HCT116 (cell line): ENCODE measurements at regions not wholly inside any gene's neighbourhood (a gene's known extent, or its start where the extent isn't known, plus 50 kb on each side); places are given as distances from the start of the nearest gene placed in this dataset.

Experiments used
- ATAC-seq: fragments of 200-7000 bp; cut with Tn5 transposase; 2 replicates; pipeline ENCODE4 v1.9.1; 2020; ENCODE audit warnings: mild to moderate bottlenecking, moderate library complexity
- BruUV-seq: library from RNA; stranded (reverse); fragments of 400-500 nt; replicated peaks from 2 replicates; lab custom pipeline; 2021; lab: Mats Ljungman, UMichigan
- CTCF ChIA-PET: fragments of 300-600 bp; sonication (Branson Sonifier 250); formaldehyde crosslinking; loops from one replicate; lab custom pipeline; 2021; ENCODE audit warnings: antibody characterized with exemption; lab: Charles Lee
- POLR2A ChIA-PET: fragments of 300-600, 350-600 bp; sonication (Branson Sonifier 250); formaldehyde crosslinking; loops from one replicate; lab custom pipeline; 2021; ENCODE audit warnings: antibody characterized with exemption; lab: Charles Lee
- RAD21 ChIA-PET, 2 experiments: fragments of 300-600 bp; sonication (Branson Sonifier 250); formaldehyde crosslinking; loops; one replicate each; lab custom pipeline; 2023; ENCODE audit warnings: low total read pairs in 2 of 2; ENCODE audit not compliant: uncharacterized antibody in 2 of 2, unreplicated experiment in 2 of 2, low non-redundant PET in 1 of 2; lab: Charles Lee
- DNase-seq: peaks from one replicate; pipeline ENCODE4 v3.0.0-alpha.2; 2010; ENCODE audit warnings: low read depth, low spot score
- H2AFZ ChIP-seq: fragments of 200-600 bp; shearing (Covaris generic), sonication (generic); 2 replicates; pipeline ENCODE4 v1.6.1; 2017; ENCODE audit warnings: low read depth, mixed run types, mixed read lengths, antibody characterized with exemption, low read length; ENCODE audit not compliant: poor library complexity, severe bottlenecking
- H3K27ac ChIP-seq: 2 replicates; pipeline ENCODE4 v1.5.1; 2012; ENCODE audit warnings: low read depth, low read length
- H3K27me3 ChIP-seq: fragments of 200-600 bp; sonication (generic); 2 replicates; pipeline ENCODE4 v1.6.1; 2016; ENCODE audit warnings: mixed run types, low read length, mixed read lengths; ENCODE audit not compliant: insufficient read depth
- H3K36me3 ChIP-seq, 2 experiments: fragments of 200-500 bp in 1 of 2; fragments of 200-600 bp in 1 of 2; sonication (Bioruptor generic) in 1 of 2; sonication (generic) in 1 of 2; 2 replicates each; pipeline versions ENCODE4 v1.5.1 to v1.6.1; 2014 to 2016; ENCODE audit warnings: low read length in 2 of 2, inconsistent platforms in 1 of 2, mixed read lengths in 1 of 2, mixed run types in 1 of 2; ENCODE audit not compliant: insufficient read depth in 2 of 2, control insufficient read depth in 1 of 2
- H3K4me1 ChIP-seq, 2 experiments: fragments of 200-600 bp in 1 of 2; sonication (generic) in 1 of 2; 2 replicates each; pipeline versions ENCODE4 v1.5.1 to v1.6.1; 2012 to 2017; ENCODE audit warnings: low read length in 2 of 2, inconsistent platforms in 1 of 2, mild to moderate bottlenecking in 1 of 2, mixed read lengths in 1 of 2, mixed run types in 1 of 2, moderate library complexity in 1 of 2; ENCODE audit not compliant: insufficient read depth in 2 of 2, control insufficient read depth in 1 of 2
- H3K4me2 ChIP-seq: fragments of 200-600 bp; sonication (generic); 2 replicates; pipeline ENCODE4 v1.6.1; 2017; ENCODE audit warnings: mixed run types, low read length, mixed read lengths
- H3K4me3 ChIP-seq, 2 experiments: fragments of 200-600 bp in 1 of 2; sonication (generic) in 1 of 2; replicated peaks in 1 of 2; 2 replicates each; pipeline ENCODE4 v1.5.1; 2011 to 2016; ENCODE audit warnings: low read length in 2 of 2, control low read depth in 1 of 2, low read depth in 1 of 2, mild to moderate bottlenecking in 1 of 2, mixed read lengths in 1 of 2, mixed run types in 1 of 2
- H3K79me2 ChIP-seq: fragments of 200-600 bp; sonication (generic); 2 replicates; pipeline ENCODE4 v1.6.1; 2017; ENCODE audit warnings: mild to moderate bottlenecking, mixed run types, low read length, moderate library complexity, mixed read lengths; ENCODE audit not compliant: insufficient read depth
- H3K9ac ChIP-seq: fragments of 200-600 bp; sonication (generic); 2 replicates; pipeline ENCODE4 v1.6.1; 2016; ENCODE audit warnings: low read length, mixed read lengths
- H3K9me2 ChIP-seq: fragments of 200-600 bp; sonication (generic), shearing (Covaris generic); 2 replicates; pipeline ENCODE4 v1.6.1; 2017; ENCODE audit warnings: mixed run types, mild to moderate bottlenecking, moderate library complexity; ENCODE audit not compliant: insufficient read depth
- H3K9me3 ChIP-seq, 2 experiments: fragments of 200-500 bp in 1 of 2; fragments of 200-600 bp in 1 of 2; sonication (Bioruptor generic) in 1 of 2; sonication (generic) in 1 of 2; 2 replicates each; pipeline ENCODE4 v1.6.1; 2014 to 2017; ENCODE audit warnings: low read length in 2 of 2, mixed read lengths in 2 of 2, inconsistent platforms in 1 of 2, low read depth in 1 of 2, mild to moderate bottlenecking in 1 of 2, mixed run types in 1 of 2, moderate library complexity in 1 of 2; ENCODE audit not compliant: control insufficient read depth in 1 of 2, insufficient read depth in 1 of 2
- H4K20me1 ChIP-seq: fragments of 200-600 bp; sonication (generic), shearing (Covaris generic); 2 replicates; pipeline ENCODE4 v1.6.1; 2017; ENCODE audit warnings: mixed run types, mild to moderate bottlenecking, moderate library complexity; ENCODE audit not compliant: insufficient read depth
- EGR1 ChIP-seq: IDR thresholded peaks from 2 replicates; pipeline ENCODE4 v1.6.1; 2012; ENCODE audit warnings: low read depth
- EZH2phosphoT487 ChIP-seq: fragments of 200-600 bp; IDR thresholded peaks from 2 replicates; pipeline ENCODE4 v1.6.1; 2018; ENCODE audit warnings: antibody characterized with exemption, borderline replicate concordance
- FOSL1 ChIP-seq: IDR thresholded peaks from 2 replicates; pipeline ENCODE4 v1.6.1; 2012; ENCODE audit warnings: low read depth
- JUND ChIP-seq: IDR thresholded peaks from 2 replicates; pipeline ENCODE4 v1.6.1; 2012
- POLR2A ChIP-seq: IDR thresholded peaks from 2 replicates; pipeline ENCODE4 v1.7.0; 2011; ENCODE audit warnings: borderline replicate concordance; ENCODE audit not compliant: insufficient read depth, insufficient read length; ENCODE audit errors: extremely low read depth
- POLR2AphosphoS5 ChIP-seq: IDR thresholded peaks from 2 replicates; pipeline ENCODE4 v1.6.1; 2011; ENCODE audit warnings: mild to moderate bottlenecking, low read depth, low read length, moderate library complexity
- RAD21 ChIP-seq: IDR thresholded peaks from 2 replicates; pipeline ENCODE4 v1.6.1; 2012; ENCODE audit warnings: low read depth, mild to moderate bottlenecking
- SIN3A ChIP-seq: IDR thresholded peaks from 2 replicates; pipeline ENCODE4 v1.6.1; 2012; ENCODE audit warnings: low read depth
- SRF ChIP-seq: IDR thresholded peaks from 2 replicates; pipeline ENCODE4 v1.6.1; 2012; ENCODE audit warnings: low read depth
- YY1 ChIP-seq: IDR thresholded peaks from 2 replicates; pipeline ENCODE4 v1.6.1; 2011; ENCODE audit warnings: low read length, low read depth, moderate library complexity, mild to moderate bottlenecking; ENCODE audit not compliant: insufficient replicate concordance; ENCODE audit errors: extremely low read depth
- ZFX ChIP-seq: fragments of 450-650 bp; IDR thresholded peaks from 2 replicates; pipeline ENCODE4 v1.6.1; 2017
- ZNF274 ChIP-seq: fragments of 200-500 bp; sonication (Bioruptor generic); IDR thresholded peaks from 2 replicates; pipeline ENCODE4 v1.6.1; 2014; ENCODE audit warnings: mild to moderate bottlenecking, low read depth, low read length, inconsistent platforms
- intact Hi-C: fragments of 100-400 bp; cut with micrococcal nuclease; formaldehyde crosslinking; loops from 2 replicates; pipeline ENCODE4 v1.10.0; 2022
- TF ChIP-seq, protein P1 (sequence below): IDR thresholded peaks from 2 replicates; pipeline ENCODE4 v1.6.1; 2012; ENCODE audit warnings: low read depth
- TF ChIP-seq, protein P2 (sequence below), 3 experiments: fragments of 200-600 bp in 1 of 3; sonication (generic) in 1 of 3; IDR thresholded peaks in 2 of 3; conservative IDR thresholded peaks in 1 of 3; 2 replicates each; pipeline ENCODE4 v1.5.1; 2012 to 2017; ENCODE audit warnings: low read depth in 2 of 3, low read length in 2 of 3, antibody characterized with exemption in 1 of 3, borderline replicate concordance in 1 of 3, control low read depth in 1 of 3, mild to moderate bottlenecking in 1 of 3, mixed read lengths in 1 of 3, mixed run types in 1 of 3, moderate library complexity in 1 of 3; ENCODE audit not compliant: insufficient read depth in 1 of 3
- TF ChIP-seq, protein P3 (sequence below): IDR thresholded peaks from 2 replicates; pipeline ENCODE4 v1.6.1; 2011; ENCODE audit warnings: mild to moderate bottlenecking, low read length, moderate library complexity; ENCODE audit not compliant: insufficient replicate concordance; ENCODE audit errors: extremely low read depth
- TF ChIP-seq, protein P4 (sequence below): IDR thresholded peaks from 2 replicates; pipeline ENCODE4 v1.6.1; 2012
- TF ChIP-seq, protein P5 (sequence below): IDR thresholded peaks from 2 replicates; pipeline ENCODE4 v1.6.1; 2012

DNA sequence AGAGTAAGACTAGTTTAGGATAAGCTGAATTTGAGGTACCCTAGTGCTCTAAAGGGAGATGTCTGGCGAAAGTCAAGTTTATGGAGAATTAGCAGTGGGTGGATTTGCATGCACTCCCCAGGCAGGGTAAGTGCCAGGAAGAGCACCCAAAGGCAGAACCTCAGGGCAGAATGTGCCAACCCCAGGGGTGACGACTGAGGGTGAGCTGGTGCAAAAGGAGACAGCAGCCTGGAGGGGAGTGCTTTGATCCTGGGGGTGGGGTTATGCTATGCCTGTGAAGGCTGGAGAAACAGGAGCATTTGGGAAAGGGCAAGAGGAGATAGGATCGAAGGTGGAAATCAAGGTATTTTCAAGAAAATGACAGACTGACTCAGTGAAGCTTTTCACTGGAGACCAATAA, 208.5 kb upstream of the PDE10A start:
- DNase-seq (no peak), ATAC-seq (no peak)
- Histone ChIP-seq H3K4me2 (no peak overlapping the region), H3K36me3 (no peaks in the 10 kb centered on the region), H3K9me2 (no peaks in the 10 kb centered on the region), H3K9me3 (peaks cover 0 to 12% of the 10 kb centered on the region in 2 experiments; a peak in 1 of 4 replicates), H2AFZ (no peak overlapping the region), H3K4me1 (no peaks in the 10 kb centered on the region), H3K27ac (no peak overlapping the region), H3K27me3 (peaks cover 13% of the 10 kb centered on the region), H3K9ac (no peak overlapping the region), H4K20me1 (no peaks in the 10 kb centered on the region), H3K4me3 (no peak overlapping the region)
- CTCF ChIA-PET: no interaction called here
- RAD21 ChIA-PET: no interaction called here
- POLR2A ChIA-PET: no interaction called here
- no peak for TF ChIP-seq ZNF274
- TF ChIP-seq SRF: no peak
- no peak for TF ChIP-seq JUND
- TF ChIP-seq, protein P1, sequence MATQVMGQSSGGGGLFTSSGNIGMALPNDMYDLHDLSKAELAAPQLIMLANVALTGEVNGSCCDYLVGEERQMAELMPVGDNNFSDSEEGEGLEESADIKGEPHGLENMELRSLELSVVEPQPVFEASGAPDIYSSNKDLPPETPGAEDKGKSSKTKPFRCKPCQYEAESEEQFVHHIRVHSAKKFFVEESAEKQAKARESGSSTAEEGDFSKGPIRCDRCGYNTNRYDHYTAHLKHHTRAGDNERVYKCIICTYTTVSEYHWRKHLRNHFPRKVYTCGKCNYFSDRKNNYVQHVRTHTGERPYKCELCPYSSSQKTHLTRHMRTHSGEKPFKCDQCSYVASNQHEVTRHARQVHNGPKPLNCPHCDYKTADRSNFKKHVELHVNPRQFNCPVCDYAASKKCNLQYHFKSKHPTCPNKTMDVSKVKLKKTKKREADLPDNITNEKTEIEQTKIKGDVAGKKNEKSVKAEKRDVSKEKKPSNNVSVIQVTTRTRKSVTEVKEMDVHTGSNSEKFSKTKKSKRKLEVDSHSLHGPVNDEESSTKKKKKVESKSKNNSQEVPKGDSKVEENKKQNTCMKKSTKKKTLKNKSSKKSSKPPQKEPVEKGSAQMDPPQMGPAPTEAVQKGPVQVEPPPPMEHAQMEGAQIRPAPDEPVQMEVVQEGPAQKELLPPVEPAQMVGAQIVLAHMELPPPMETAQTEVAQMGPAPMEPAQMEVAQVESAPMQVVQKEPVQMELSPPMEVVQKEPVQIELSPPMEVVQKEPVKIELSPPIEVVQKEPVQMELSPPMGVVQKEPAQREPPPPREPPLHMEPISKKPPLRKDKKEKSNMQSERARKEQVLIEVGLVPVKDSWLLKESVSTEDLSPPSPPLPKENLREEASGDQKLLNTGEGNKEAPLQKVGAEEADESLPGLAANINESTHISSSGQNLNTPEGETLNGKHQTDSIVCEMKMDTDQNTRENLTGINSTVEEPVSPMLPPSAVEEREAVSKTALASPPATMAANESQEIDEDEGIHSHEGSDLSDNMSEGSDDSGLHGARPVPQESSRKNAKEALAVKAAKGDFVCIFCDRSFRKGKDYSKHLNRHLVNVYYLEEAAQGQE: no peak
- TF ChIP-seq, protein P2, sequence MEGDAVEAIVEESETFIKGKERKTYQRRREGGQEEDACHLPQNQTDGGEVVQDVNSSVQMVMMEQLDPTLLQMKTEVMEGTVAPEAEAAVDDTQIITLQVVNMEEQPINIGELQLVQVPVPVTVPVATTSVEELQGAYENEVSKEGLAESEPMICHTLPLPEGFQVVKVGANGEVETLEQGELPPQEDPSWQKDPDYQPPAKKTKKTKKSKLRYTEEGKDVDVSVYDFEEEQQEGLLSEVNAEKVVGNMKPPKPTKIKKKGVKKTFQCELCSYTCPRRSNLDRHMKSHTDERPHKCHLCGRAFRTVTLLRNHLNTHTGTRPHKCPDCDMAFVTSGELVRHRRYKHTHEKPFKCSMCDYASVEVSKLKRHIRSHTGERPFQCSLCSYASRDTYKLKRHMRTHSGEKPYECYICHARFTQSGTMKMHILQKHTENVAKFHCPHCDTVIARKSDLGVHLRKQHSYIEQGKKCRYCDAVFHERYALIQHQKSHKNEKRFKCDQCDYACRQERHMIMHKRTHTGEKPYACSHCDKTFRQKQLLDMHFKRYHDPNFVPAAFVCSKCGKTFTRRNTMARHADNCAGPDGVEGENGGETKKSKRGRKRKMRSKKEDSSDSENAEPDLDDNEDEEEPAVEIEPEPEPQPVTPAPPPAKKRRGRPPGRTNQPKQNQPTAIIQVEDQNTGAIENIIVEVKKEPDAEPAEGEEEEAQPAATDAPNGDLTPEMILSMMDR (IDR thresholded peaks at IDR 0.05 in 2 of 3, conservative IDR thresholded peaks at IDR 0.05 in 1 of 3; ENCODE audit: borderline replicate concordance in 1 of 3, insufficient read depth in 1 of 3, low read depth in 2 of 3, low read length in 2 of 3): no peak
- TF ChIP-seq, protein P3, sequence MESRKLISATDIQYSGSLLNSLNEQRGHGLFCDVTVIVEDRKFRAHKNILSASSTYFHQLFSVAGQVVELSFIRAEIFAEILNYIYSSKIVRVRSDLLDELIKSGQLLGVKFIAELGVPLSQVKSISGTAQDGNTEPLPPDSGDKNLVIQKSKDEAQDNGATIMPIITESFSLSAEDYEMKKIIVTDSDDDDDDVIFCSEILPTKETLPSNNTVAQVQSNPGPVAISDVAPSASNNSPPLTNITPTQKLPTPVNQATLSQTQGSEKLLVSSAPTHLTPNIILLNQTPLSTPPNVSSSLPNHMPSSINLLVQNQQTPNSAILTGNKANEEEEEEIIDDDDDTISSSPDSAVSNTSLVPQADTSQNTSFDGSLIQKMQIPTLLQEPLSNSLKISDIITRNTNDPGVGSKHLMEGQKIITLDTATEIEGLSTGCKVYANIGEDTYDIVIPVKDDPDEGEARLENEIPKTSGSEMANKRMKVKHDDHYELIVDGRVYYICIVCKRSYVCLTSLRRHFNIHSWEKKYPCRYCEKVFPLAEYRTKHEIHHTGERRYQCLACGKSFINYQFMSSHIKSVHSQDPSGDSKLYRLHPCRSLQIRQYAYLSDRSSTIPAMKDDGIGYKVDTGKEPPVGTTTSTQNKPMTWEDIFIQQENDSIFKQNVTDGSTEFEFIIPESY: no peak
- TF ChIP-seq, protein P4, sequence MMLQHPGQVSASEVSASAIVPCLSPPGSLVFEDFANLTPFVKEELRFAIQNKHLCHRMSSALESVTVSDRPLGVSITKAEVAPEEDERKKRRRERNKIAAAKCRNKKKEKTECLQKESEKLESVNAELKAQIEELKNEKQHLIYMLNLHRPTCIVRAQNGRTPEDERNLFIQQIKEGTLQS: no peak
- no peak for TF ChIP-seq SIN3A
- TF ChIP-seq EGR1: no peak
- TF ChIP-seq, protein P5, sequence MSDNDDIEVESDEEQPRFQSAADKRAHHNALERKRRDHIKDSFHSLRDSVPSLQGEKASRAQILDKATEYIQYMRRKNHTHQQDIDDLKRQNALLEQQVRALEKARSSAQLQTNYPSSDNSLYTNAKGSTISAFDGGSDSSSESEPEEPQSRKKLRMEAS: no peak
- no peak for TF ChIP-seq FOSL1
- TF ChIP-seq RAD21: no peak
- TF ChIP-seq POLR2AphosphoS5: no peak
- TF ChIP-seq EZH2phosphoT487: no peak
- no peak for TF ChIP-seq POLR2A
- TF ChIP-seq ZFX: no peak
- no peak for TF ChIP-seq YY1
- TF ChIP-seq, all 23 proteins: peak for 0
- no peaks in the 10 kb centered on the region for H3K79me2 ChIP-seq
- BruUV-seq: no TSS peak
- intact Hi-C loops: no loop called here
